ENCODE measurements at regions not wholly inside any gene's neighbourhood (a gene's known extent, or its start where the extent isn't known, plus 50 kb on each side); places are given as distances from the start of the nearest gene placed in this dataset.
A peak's percentile ranks its signal among the peaks of the same experiment; 100 is the strongest.

DNA sequence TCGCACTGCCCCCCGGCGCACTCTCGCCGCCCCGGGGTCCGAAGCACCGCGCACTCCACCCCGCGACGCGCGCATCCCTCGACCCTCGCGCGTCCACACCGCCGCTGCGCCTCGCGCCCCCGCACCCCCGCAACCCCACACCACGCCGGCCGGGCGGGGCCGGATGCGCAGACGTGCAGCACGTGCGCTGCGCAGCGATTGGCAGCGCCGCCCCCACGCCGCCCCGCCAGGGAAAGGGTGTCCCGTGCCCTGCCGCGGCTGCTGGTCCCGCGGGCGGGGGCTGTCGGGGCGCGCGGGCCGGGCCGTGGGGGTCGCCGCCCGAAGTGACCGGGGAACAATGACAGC, 53.7 kb upstream of the KDM7A start:
- Mint-ChIP-seq H3K4me1 (ENCODE audit: low read depth, unreplicated experiment) (peaks cover 21% of the 10 kb centered on the region), H3K36me3 (ENCODE audit: insufficient read depth, unreplicated experiment) (peaks cover 25% of the 10 kb centered on the region), H3K4me3 (ENCODE audit: low read depth, unreplicated experiment) (peak overlapping the region; percentile 83), H3K27me3 (ENCODE audit: unreplicated experiment) (peaks cover 12% of the 10 kb centered on the region), H3K9me3 (ENCODE audit: low read depth, unreplicated experiment) (no peaks in the 10 kb centered on the region), H3K27ac (ENCODE audit: unreplicated experiment) (no peak overlapping the region)
- intact Hi-C loops (cut with micrococcal nuclease; ENCODE audit: unreplicated experiment): loop anchor here (5.0 kb wide), 3 partner anchors 53 to 168 kb away; partner anchors contain the start of genes KDM7A and PARP12
- peak; percentile 22 for DNase-seq
- CTCF ChIA-PET: no interaction called here
- no TSS peak for BruUV-seq (replicated peaks)
- TF ChIP-seq, protein P1, sequence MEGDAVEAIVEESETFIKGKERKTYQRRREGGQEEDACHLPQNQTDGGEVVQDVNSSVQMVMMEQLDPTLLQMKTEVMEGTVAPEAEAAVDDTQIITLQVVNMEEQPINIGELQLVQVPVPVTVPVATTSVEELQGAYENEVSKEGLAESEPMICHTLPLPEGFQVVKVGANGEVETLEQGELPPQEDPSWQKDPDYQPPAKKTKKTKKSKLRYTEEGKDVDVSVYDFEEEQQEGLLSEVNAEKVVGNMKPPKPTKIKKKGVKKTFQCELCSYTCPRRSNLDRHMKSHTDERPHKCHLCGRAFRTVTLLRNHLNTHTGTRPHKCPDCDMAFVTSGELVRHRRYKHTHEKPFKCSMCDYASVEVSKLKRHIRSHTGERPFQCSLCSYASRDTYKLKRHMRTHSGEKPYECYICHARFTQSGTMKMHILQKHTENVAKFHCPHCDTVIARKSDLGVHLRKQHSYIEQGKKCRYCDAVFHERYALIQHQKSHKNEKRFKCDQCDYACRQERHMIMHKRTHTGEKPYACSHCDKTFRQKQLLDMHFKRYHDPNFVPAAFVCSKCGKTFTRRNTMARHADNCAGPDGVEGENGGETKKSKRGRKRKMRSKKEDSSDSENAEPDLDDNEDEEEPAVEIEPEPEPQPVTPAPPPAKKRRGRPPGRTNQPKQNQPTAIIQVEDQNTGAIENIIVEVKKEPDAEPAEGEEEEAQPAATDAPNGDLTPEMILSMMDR (IDR thresholded peaks at IDR 0.05; ENCODE audit: unreplicated experiment): no peak

DNA sequence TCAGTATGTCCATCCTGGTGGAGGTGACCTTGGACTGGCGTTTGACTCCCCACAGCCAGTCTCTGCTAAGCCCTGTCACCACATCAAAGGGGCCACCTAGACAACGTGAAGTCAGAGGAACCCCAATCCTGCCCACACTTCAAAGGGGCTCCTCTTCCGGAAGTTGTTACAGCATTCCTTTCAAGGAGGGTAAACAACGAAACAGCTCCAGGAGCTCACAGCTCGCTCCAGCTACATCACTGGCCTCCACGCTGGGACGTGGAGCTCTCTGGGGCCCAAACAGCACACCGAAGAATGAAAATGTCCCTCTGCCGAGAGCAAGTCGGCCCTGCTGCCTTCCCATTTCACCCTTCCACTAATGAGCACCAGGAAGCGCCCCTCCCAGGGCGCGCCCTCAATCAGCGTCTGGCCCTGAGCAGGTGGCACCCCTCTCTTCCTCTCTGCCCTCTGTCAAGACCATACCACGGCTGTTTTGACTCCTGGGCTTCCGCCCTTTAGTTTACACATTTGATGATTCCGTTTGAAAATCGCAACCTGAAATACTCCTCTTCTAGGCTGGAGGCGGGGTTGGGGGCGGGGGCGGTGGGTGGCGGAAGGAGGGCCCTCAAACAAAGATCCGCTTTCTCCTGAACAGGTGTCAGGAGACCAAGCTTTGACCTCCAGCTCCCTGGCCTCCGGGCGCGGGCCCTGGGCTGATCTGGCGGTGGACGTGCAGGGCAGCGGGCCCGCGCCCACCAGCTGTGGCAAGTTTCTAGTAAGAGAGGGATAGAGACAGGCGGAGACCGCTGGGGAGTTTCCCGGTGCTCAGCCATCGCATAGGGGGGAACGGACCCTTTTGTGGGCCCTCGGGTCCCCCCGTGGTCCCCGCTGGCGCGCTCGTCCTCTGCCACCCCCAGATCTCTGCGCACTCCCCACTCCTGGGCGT, 53.1 kb upstream of the KDM7A start:
- Mint-ChIP-seq H3K36me3 (ENCODE audit: insufficient read depth, unreplicated experiment) (peaks cover 25% of the 10 kb centered on the region), H3K4me1 (ENCODE audit: low read depth, unreplicated experiment) (peaks cover 21% of the 10 kb centered on the region), H3K27me3 (ENCODE audit: unreplicated experiment) (peaks cover 12% of the 10 kb centered on the region), H3K4me3 (ENCODE audit: low read depth, unreplicated experiment) (peak overlapping the region; percentile 83), H3K9me3 (ENCODE audit: low read depth, unreplicated experiment) (no peaks in the 10 kb centered on the region), H3K27ac (ENCODE audit: unreplicated experiment) (no peak overlapping the region)
- BruUV-seq (replicated peaks): no TSS peak
- no peak for DNase-seq
- TF ChIP-seq, protein P1 (IDR thresholded peaks at IDR 0.05; ENCODE audit: unreplicated experiment): no peak
- intact Hi-C loops (cut with micrococcal nuclease; ENCODE audit: unreplicated experiment): loop anchor here (5.0 kb wide), 3 partner anchors 53 to 168 kb away; partner anchors contain the start of genes KDM7A and PARP12
- CTCF ChIA-PET: no interaction called here

DNA sequence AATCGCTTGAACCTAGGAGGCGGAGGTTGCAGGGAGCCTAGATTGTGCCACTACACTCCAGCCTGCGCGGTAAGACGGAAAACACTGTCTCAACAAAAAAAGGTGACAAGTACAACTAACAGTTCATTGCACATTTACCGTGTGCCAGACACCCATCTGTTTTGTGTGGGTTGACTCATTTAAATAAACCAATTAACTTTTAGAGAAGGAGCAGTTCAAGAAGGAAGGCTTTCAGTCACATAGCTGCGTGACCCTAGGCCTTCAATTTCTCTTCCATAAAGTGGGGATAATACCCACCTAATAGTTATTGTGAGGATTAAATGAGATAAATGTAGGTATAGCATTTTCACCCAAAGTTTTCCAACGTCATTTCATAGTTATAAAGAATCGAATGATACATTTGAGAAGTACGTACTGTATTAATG, 52.3 kb upstream of the KDM7A start:
- Mint-ChIP-seq H3K9me3 (ENCODE audit: low read depth, unreplicated experiment) (no peaks in the 10 kb centered on the region), H3K27ac (ENCODE audit: unreplicated experiment) (no peak overlapping the region), H3K27me3 (ENCODE audit: unreplicated experiment) (peaks cover 19% of the 10 kb centered on the region), H3K4me1 (ENCODE audit: low read depth, unreplicated experiment) (peaks cover 21% of the 10 kb centered on the region), H3K4me3 (ENCODE audit: low read depth, unreplicated experiment) (no peak overlapping the region), H3K36me3 (ENCODE audit: insufficient read depth, unreplicated experiment) (peaks cover 25% of the 10 kb centered on the region)
- DNase-seq: no peak
- CTCF ChIA-PET: no interaction called here
- no TSS peak for BruUV-seq (replicated peaks)
- TF ChIP-seq, protein P1 (IDR thresholded peaks at IDR 0.05; ENCODE audit: unreplicated experiment): no peak
- intact Hi-C loops (cut with micrococcal nuclease; ENCODE audit: unreplicated experiment): no loop called here

All from Calu3 (cell line).